Memory B cell (primary cell): ENCODE measurements at regions not wholly inside any gene's neighbourhood (a gene's known extent, or its start where the extent isn't known, plus 50 kb on each side); places are given as distances from the start of the nearest gene placed in this dataset.
A peak's percentile ranks its signal among the peaks of the same experiment; 100 is the strongest.

Experiments
- ATAC-seq: fragments of 150-1000 bp; cut with Tn5 transposase; 2 replicates; pipeline ENCODE4 v1.10.0; 2021; ENCODE audit warnings: low read depth, mild to moderate bottlenecking, moderate library complexity
- DNase-seq, 2 donors: peaks; one replicate each; pipeline ENCODE4 v3.0.0; 2022; ENCODE audit warnings: low spot score in 2 of 2
- H3K27ac Mint-ChIP-seq: one replicate; pipeline ENCODE4 v1.8.0; 2022; ENCODE audit warnings: mild to moderate bottlenecking, moderate library complexity, mixed read lengths
- H3K27me3 Mint-ChIP-seq: one replicate; pipeline ENCODE4 v1.8.0; 2022; ENCODE audit warnings: mixed read lengths
- H3K36me3 Mint-ChIP-seq: one replicate; pipeline ENCODE4 v1.8.0; 2022; ENCODE audit warnings: mild to moderate bottlenecking, mixed read lengths
- H3K4me1 Mint-ChIP-seq: one replicate; pipeline ENCODE4 v1.8.0; 2022; ENCODE audit warnings: mixed read lengths
- H3K4me3 Mint-ChIP-seq: one replicate; pipeline ENCODE4 v1.8.0; 2022; ENCODE audit warnings: mild to moderate bottlenecking, moderate library complexity, mixed read lengths
- H3K9me3 Mint-ChIP-seq: one replicate; pipeline ENCODE4 v1.8.0; 2022; ENCODE audit warnings: mixed read lengths

DNA sequence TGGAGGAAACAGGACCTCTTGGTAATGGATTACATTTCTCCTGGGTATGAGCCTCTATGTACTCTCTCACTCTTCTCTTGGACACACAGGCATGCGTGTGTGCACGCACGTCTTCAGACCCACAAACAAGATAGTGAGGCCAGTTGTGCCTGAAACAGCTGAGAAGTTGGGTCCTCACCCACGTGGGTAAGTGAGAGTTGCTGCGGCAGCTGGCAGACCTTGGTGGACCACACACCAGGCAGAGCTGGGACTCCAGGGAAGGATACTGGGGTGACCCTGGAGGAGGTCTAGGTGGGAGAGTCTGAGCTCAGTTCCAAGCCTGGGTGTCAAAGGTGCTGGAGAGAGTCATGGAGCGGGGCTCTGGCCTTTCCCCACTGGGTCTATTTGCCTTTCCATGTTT, 194.3 kb downstream of the HAUS1 start:
- Mint-ChIP-seq H3K4me1 (no peaks in the 10 kb centered on the region), H3K4me3 (no peak overlapping the region), H3K36me3 (no peaks in the 10 kb centered on the region), H3K27me3 (peaks cover 12% of the 10 kb centered on the region), H3K27ac (no peak overlapping the region), H3K9me3 (no peaks in the 10 kb centered on the region)
- DNase-seq, result no peak
- ATAC-seq, result no peak

DNA sequence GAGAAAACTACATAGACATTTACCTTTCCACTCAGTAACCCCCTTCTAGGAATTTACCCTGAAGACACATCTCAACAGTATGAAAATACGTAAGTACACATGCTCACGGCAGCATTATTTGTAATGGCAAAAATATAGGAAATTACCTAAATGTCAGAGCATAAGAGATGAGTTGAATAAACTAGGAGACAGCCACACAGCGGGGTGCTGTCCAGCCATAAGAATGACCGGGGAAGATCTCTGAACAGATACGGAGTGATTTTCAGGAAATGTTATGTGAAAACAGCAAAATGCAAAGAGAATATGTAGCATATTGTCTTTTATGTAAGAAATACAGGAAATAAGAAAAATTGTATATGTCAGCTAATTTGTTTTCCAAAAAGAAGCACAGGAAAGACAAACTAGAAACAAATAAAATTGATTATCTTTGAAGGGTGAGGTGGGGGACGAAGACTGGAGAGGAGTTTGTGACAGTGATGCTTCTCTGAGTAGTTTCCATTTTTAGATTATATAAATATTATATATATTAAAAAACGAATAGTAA, 195.4 kb downstream of the HAUS1 start:
- Mint-ChIP-seq H3K27me3 (peaks cover 15% of the 10 kb centered on the region), H3K4me3 (no peak overlapping the region), H3K36me3 (no peaks in the 10 kb centered on the region), H3K27ac (no peak overlapping the region), H3K9me3 (no peaks in the 10 kb centered on the region), H3K4me1 (no peaks in the 10 kb centered on the region)
- no peak for DNase-seq
- no peak for ATAC-seq

DNA sequence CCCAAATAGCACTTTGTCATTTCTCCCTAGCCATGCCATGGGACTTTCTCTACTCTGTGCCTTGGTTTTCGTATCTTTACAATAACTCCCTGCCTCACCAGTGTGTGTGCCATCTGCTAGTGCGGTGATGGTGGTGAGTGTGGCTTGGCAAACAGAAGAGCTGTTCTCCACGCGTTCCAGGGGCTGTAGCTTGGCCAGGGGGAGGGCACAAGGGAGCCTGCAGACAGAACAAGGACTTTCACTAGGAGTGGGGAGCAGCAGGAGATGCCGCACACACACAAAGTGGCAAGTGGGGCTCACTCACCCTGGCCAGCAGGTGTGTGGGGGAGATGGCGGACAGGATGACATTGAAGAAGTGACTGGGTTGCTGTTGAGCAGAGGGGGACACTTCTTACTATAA, 196.9 kb downstream of the HAUS1 start:
- DNase-seq, result no peak
- H3K4me3 Mint-ChIP-seq, result no peak overlapping the region
- H3K27ac Mint-ChIP-seq, result no peak overlapping the region
- ATAC-seq, result no peak
- no peaks in the 10 kb centered on the region for H3K36me3 Mint-ChIP-seq
- H3K9me3 Mint-ChIP-seq, result no peaks in the 10 kb centered on the region
- H3K4me1 Mint-ChIP-seq, result no peaks in the 10 kb centered on the region
- H3K27me3 Mint-ChIP-seq, result peaks cover 15% of the 10 kb centered on the region

DNA sequence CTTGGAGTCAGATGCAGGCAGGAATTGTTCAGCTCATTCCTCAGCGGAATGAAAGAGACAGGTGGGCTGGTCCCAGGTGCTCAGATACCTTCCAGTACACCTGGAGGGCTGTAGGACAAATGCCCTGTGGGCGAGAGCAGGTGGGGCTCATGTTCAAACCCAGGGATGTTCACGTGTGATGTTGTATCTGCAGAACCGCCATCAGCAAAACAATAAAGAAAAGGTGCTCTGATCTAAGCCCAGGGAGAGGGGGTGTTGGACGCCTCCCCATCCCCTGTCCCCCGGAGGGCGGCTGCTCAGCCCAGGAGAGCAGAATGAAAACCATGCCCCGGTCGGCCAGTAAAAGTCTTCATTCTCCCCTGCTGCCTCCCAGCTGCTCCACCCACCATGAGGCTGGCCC, 197.4 kb downstream of the HAUS1 start:
- Mint-ChIP-seq H3K9me3 (peaks cover 3% of the 10 kb centered on the region), H3K4me1 (no peaks in the 10 kb centered on the region)

DNA sequence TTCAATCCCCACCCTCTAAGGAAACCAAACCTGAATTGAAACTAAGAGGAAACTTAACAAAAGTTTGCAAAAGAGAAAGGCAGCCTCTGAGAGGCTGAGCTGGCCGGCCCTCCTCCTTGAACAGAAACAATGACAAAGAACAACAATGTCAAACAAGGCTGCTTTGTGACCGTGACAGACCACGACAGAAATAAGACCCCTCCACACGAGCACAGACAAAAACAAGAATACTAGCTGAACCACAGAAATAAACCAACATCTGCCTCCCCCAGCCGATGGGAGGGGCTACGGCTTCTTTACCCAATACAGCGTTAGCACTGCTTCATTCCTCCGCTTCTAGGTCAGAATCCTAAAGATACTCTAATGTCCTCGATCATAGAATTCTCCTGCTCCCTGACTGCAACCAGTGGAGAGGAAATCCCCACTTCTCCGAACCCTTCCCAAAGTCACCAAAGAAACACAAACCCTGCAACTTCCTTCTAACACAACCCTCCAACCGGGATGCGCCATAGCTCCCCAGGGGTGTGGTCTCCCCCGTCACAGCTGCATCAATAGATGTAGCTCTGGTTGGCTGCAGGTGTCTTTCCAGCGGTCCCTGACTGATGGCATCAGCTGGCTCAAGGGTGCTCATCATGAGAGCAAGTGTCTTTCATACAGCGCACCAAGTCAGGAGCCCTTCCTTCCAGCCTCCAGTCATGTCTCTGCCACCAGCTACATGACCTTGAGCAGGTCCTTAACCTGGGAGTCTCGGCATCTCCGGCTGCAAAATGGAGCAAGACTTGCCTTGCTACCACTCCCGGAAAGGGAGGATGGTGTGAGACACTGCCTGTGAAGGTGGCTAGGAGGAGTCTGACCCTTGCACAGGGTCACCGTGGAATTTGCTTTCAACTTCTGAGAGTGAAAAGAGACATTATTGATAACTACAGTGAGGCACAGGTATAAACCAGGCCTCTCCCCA, 198.6 kb downstream of the HAUS1 start:
- H3K4me1 Mint-ChIP-seq, result no peaks in the 10 kb centered on the region
- H3K27ac Mint-ChIP-seq, result no peak overlapping the region
- DNase-seq (no peak), ATAC-seq (no peak)
- no peak overlapping the region for H3K4me3 Mint-ChIP-seq
- H3K27me3 Mint-ChIP-seq, result peaks cover 18% of the 10 kb centered on the region
- H3K9me3 Mint-ChIP-seq, result peaks cover 10% of the 10 kb centered on the region
- peaks cover 4% of the 10 kb centered on the region for H3K36me3 Mint-ChIP-seq

More for the DNA sequence above, 197.4 kb downstream of the HAUS1 start:
- DNase-seq (no peak), ATAC-seq (no peak)
- no peak overlapping the region for H3K27ac Mint-ChIP-seq
- H3K36me3 Mint-ChIP-seq, result peaks cover 2% of the 10 kb centered on the region
- peaks cover 15% of the 10 kb centered on the region for H3K27me3 Mint-ChIP-seq
- no peak overlapping the region for H3K4me3 Mint-ChIP-seq

DNA sequence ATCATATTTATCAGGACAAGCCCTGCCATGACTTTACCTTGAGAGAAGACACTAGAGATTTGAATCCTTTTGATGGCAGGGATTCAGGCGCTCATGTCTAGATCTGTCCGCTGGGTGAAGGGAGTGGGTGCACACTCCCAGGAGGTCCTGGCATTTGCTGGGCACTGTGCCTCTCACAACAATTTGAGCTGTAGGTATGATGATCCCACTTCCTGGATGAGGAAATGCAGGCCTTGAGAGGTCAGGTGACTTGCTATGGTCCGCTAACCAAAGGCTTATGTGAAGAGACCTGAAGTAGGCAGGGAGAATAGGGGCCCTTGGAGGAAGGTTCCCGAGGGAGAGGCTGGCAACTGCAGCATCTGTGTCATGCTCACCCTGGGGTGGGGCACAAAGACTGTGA, 206.1 kb downstream of the HAUS1 start:
- no peak for ATAC-seq

DNA sequence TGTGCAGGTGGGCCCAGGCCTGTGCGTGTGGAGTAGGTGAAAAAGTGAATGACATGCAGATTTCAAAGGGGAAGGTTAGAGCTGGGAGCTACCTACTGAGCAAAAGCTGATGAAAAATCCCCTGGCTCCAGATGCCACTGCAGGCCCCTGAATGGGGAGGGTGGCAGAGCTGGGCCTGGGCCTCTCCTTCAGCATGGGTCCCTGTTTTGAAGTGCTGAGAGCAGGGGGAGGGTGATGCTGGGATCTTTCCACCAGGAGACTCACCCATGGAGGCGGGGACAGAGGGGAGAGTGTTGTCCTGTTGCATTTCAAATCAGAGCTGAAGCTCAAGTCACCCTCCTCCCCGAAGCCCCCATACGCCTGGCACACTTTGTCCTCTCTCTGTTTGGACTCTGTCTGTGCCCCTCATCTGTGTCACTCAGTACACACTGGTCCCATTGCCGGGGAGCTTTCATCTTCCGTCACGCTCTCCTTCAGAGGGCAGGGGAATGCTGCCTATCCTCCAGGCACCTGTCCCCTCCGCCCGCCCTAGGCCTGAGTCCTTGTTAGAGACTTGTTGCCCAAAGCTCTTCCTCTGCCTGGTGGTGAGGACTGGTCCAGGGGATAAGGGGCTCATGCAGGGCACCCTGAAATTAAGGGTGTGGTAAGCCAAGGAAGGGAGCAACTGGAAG, 206.6 kb downstream of the HAUS1 start:
- ATAC-seq (no peak), DNase-seq (no peak)
- Mint-ChIP-seq H3K4me3 (no peak overlapping the region), H3K4me1 (no peaks in the 10 kb centered on the region), H3K36me3 (peaks cover 4% of the 10 kb centered on the region), H3K27ac (no peak overlapping the region), H3K9me3 (peaks cover 10% of the 10 kb centered on the region), H3K27me3 (peaks cover 2% of the 10 kb centered on the region)

More for the DNA sequence above, 206.1 kb downstream of the HAUS1 start:
- H3K4me3 Mint-ChIP-seq, result no peak overlapping the region
- H3K9me3 Mint-ChIP-seq, result peaks cover 10% of the 10 kb centered on the region
- DNase-seq, result no peak
- peaks cover 2% of the 10 kb centered on the region for H3K27me3 Mint-ChIP-seq
- H3K27ac Mint-ChIP-seq, result no peak overlapping the region
- H3K4me1 Mint-ChIP-seq, result no peaks in the 10 kb centered on the region
- H3K36me3 Mint-ChIP-seq, result peaks cover 4% of the 10 kb centered on the region

DNA sequence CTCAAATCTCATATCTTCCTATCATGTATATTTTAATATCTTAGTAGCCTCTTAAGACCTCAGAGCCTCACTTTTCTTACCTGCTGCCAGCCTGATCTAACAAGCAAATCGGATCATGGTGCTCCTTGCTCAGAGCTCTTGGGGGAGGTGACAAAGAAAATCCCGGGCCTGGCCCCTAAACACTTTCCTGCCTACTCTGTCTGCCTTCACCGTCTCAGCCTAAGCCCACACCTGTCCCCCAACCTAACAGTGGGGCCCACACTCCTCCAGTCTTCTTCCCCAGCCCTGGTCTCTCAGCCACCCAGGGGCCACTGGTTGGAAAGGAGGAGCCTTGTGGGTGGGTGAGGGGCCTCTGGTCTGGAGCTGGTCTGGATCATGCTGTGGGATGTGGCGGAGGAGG, 207.3 kb downstream of the HAUS1 start:
- ATAC-seq (no peak), DNase-seq (no peak)
- Mint-ChIP-seq H3K4me3 (no peak overlapping the region), H3K27ac (no peak overlapping the region), H3K4me1 (no peaks in the 10 kb centered on the region), H3K9me3 (peaks cover 7% of the 10 kb centered on the region), H3K27me3 (peaks cover 2% of the 10 kb centered on the region), H3K36me3 (peaks cover 3% of the 10 kb centered on the region)

DNA sequence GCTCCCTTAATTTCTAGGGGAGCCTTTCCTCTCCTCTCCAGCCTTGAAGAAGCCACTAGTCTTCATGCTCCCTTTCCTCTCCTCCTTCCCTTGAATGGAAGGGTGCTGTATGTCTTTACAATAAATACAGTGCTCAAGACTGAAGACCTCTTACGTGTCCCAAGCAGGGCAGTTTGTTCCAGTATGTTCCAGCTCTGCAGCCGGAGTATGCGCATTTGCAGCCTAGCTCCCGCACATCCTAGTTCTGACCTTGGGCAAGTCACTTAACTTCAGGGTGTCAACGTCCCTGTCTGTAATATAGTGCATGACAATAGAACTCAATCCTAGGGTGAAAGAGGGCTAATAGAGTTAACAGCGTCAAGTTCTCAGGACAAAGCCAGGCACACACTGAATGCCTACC, 208.0 kb downstream of the HAUS1 start:
- peaks cover 4% of the 10 kb centered on the region for H3K9me3 Mint-ChIP-seq
- H3K4me3 Mint-ChIP-seq, result no peak overlapping the region
- H3K27me3 Mint-ChIP-seq, result peaks cover 2% of the 10 kb centered on the region
- no peaks in the 10 kb centered on the region for H3K4me1 Mint-ChIP-seq
- no peak for ATAC-seq
- peaks cover 3% of the 10 kb centered on the region for H3K36me3 Mint-ChIP-seq
- no peak overlapping the region for H3K27ac Mint-ChIP-seq
- DNase-seq, result no peak

DNA sequence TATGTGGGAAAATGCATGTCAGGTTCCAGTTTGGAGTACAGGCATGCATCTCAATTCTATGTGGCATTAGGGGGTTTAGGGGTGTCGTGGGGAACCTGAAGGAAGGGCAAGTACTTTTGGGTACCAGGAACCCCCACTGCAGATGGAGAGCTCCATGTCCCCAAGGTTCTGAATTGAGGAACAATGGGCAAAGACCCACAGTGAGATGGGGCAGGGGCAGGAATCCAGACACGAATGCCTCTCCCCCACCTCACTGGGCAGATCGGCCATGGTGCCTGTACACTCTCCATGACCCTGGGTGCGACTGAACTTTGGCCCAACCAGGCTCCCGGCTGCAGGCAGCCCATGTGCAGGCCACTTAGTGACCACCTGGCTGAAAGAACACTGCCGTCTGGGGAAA, 209.3 kb downstream of the HAUS1 start:
- no peaks in the 10 kb centered on the region for H3K36me3 Mint-ChIP-seq
- H3K27me3 Mint-ChIP-seq, result no peaks in the 10 kb centered on the region
- DNase-seq (no peak), ATAC-seq (no peak)
- no peak overlapping the region for H3K4me3 Mint-ChIP-seq
- no peaks in the 10 kb centered on the region for H3K9me3 Mint-ChIP-seq
- no peak overlapping the region for H3K27ac Mint-ChIP-seq
- H3K4me1 Mint-ChIP-seq, result no peaks in the 10 kb centered on the region

DNA sequence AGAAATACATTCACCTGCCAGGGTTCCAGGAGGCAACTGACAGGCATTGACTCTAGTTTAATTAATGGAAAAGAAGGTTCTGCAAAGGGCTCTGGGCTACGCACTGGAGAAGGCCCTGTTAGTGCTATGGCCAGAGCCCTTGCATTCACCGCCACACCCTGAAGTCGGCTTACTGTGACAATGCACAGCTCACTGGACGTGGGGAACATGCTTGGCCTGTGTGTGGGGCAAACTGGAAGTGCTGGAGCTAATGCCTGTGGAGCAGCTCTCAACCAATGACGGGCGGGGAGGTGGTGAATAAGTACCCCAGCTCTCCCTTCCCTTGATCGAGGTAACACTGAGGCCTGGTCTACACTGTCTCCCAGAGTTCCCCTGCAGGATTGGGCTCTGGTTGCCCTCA, 209.8 kb downstream of the HAUS1 start:
- Mint-ChIP-seq H3K36me3 (no peaks in the 10 kb centered on the region), H3K4me1 (no peaks in the 10 kb centered on the region), H3K27ac (no peak overlapping the region)

DNA sequence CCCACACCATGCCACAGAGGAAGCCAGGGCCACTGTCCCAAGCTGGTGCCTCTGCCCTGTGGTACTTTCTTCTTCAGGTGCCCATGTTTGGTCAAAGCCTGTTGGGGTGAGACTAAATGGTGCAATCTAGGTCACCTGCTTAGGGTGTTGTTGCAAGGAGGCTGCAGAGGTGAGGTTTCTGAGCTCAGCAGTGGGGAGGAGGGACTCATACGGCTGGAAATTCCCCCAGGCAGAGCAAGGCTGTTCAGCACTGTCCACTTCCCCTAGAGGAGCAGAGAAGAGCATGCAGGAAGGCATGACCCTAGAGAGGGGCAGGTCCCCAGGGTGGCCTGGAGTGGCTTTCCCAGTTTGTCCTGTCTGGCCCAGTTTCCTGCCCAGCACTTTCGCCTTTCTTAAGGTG, 211.0 kb downstream of the HAUS1 start:
- no peaks in the 10 kb centered on the region for H3K36me3 Mint-ChIP-seq
- H3K4me3 Mint-ChIP-seq, result no peak overlapping the region
- no peaks in the 10 kb centered on the region for H3K27me3 Mint-ChIP-seq
- H3K9me3 Mint-ChIP-seq, result no peaks in the 10 kb centered on the region
- ATAC-seq (peak; percentile 17), DNase-seq (no peak)
- no peaks in the 10 kb centered on the region for H3K4me1 Mint-ChIP-seq
- no peak overlapping the region for H3K27ac Mint-ChIP-seq

More for the DNA sequence above, 209.8 kb downstream of the HAUS1 start:
- DNase-seq, result no peak
- Mint-ChIP-seq H3K9me3 (no peaks in the 10 kb centered on the region), H3K27me3 (no peaks in the 10 kb centered on the region), H3K4me3 (no peak overlapping the region)
- no peak for ATAC-seq

DNA sequence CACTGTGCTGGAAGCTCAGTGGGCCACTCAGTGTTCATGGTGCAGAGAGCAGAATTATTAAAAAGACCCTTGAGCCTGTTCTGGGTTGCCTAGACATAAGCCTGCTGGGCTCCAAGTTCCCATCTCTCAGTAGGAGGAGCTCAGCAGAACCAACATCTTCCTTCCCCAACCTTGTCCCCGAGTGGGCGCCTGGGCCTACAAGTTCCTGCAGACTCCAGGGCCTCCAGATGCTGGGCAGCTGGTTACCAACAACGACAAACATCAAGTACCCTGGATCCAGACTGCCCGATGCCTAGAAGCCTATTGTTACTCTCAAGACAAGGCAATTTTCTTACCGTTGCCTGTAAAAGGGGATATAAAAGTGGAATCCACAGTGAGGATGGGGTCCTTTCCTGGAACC, 214.2 kb downstream of the HAUS1 start:
- ATAC-seq, result no peak
- Mint-ChIP-seq H3K36me3 (no peaks in the 10 kb centered on the region), H3K4me1 (no peaks in the 10 kb centered on the region), H3K27me3 (peaks cover 2% of the 10 kb centered on the region), H3K4me3 (no peak overlapping the region), H3K27ac (no peak overlapping the region), H3K9me3 (no peaks in the 10 kb centered on the region)
- no peak for DNase-seq

DNA sequence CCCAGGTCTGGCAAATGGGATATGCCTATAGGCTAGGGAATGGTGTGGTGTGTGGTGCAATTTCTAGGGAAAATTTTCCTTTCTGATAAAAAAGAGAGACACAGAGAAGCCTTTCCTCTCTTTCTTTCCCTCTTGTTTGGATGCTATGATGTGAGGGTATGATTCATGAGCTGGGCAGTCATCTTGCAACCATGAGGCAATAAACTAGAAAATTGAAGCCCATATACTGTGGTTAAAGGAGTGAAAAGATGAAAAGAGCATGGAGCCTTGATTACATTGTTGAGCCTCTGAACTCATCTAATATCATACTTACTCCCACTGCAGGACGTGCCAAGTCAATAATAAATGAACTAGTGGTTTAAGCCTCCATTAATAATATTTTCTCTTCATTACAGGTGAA, 215.6 kb downstream of the HAUS1 start:
- H3K4me1 Mint-ChIP-seq, result peaks cover 8% of the 10 kb centered on the region
- no peak overlapping the region for H3K4me3 Mint-ChIP-seq
- H3K36me3 Mint-ChIP-seq, result no peaks in the 10 kb centered on the region
- no peak for ATAC-seq
- peaks cover 2% of the 10 kb centered on the region for H3K27me3 Mint-ChIP-seq
- H3K9me3 Mint-ChIP-seq, result no peaks in the 10 kb centered on the region
- H3K27ac Mint-ChIP-seq, result no peak overlapping the region
- no peak for DNase-seq
